ENCODE measurements at regions not wholly inside any gene's neighbourhood (a gene's known extent, or its start where the extent isn't known, plus 50 kb on each side); places are given as distances from the start of the nearest gene placed in this dataset.

- H3K27ac ChIP-seq = no peak overlapping the region
- no peak for DNase-seq (ENCODE audit: low spot score)
- no peak for TF ChIP-seq CTCF (IDR thresholded peaks at IDR 0.05)
Measured at GRCh38 chr4:13956947-13957346, 329.4 kb upstream of the BOD1L1 start.

GRCh38 chr4:13957871-13958270, 330.3 kb upstream of the BOD1L1 start:
- H3K4me3 ChIP-seq = no peak overlapping the region
- no peak for DNase-seq (ENCODE audit: low spot score)

More at GRCh38 chr4:13956947-13957346, 329.4 kb upstream of the BOD1L1 start:
- no peak overlapping the region for H3K4me3 ChIP-seq

GRCh38 chr4:13963601-13964000, 336.1 kb upstream of the BOD1L1 start:
- no peak for TF ChIP-seq CTCF (IDR thresholded peaks at IDR 0.05)
- DNase-seq (ENCODE audit: low spot score) = no peak
- no peak overlapping the region for H3K27ac ChIP-seq
- no peak overlapping the region for H3K4me3 ChIP-seq

More at GRCh38 chr4:13957871-13958270, 330.3 kb upstream of the BOD1L1 start:
- no peak overlapping the region for H3K27ac ChIP-seq
- TF ChIP-seq CTCF (IDR thresholded peaks at IDR 0.05) = no peak

GRCh38 chr4:13966231-13967195, 339.0 kb upstream of the BOD1L1 start:
- no peak overlapping the region for H3K4me3 ChIP-seq
- no peak for TF ChIP-seq CTCF (IDR thresholded peaks at IDR 0.05)
- DNase-seq (ENCODE audit: low spot score) = no peak
- no peak overlapping the region for H3K27ac ChIP-seq

GRCh38 chr4:13968723-13969122, 341.2 kb upstream of the BOD1L1 start:
- TF ChIP-seq CTCF (IDR thresholded peaks at IDR 0.05) = no peak
- no peak overlapping the region for H3K27ac ChIP-seq

GRCh38 chr4:13970349-13970748, 342.8 kb upstream of the BOD1L1 start:
- Histone ChIP-seq H3K27ac (no peak overlapping the region), H3K4me3 (no peak overlapping the region)
- TF ChIP-seq CTCF (IDR thresholded peaks at IDR 0.05) = no peak
- no peak for DNase-seq (ENCODE audit: low spot score)

More at GRCh38 chr4:13968723-13969122, 341.2 kb upstream of the BOD1L1 start:
- H3K4me3 ChIP-seq = no peak overlapping the region
- DNase-seq (ENCODE audit: low spot score) = no peak

GRCh38 chr4:13977746-13978145, 350.2 kb upstream of the BOD1L1 start:
- TF ChIP-seq CTCF (IDR thresholded peaks at IDR 0.05) = no peak
- DNase-seq (ENCODE audit: low spot score) = no peak
- Histone ChIP-seq H3K4me3 (no peak overlapping the region), H3K27ac (no peak overlapping the region)

Measured in coronary artery (tissue), 2 donors.